GM20431 (cell line): ENCODE measurements at regions not wholly inside any gene's neighbourhood (a gene's known extent, or its start where the extent isn't known, plus 50 kb on each side); places are given as distances from the start of the nearest gene placed in this dataset.

Experiments used
- in situ Hi-C: fragments of 300-500 bp; cut with MseI, MboI; formaldehyde crosslinking; loops from one replicate; pipeline ENCODE4 v1.15.0; 2020; ENCODE audit warnings: low sequenced_read_pairs; ENCODE audit not compliant: unreplicated experiment

GRCh38 chr1:112790920-112791722, 76.0 kb upstream of the PPM1J start:
- in situ Hi-C loops: no loop called here

GRCh38 chr1:112788561-112788960, 73.4 kb upstream of the PPM1J start:
- in situ Hi-C loops: no loop called here

- in situ Hi-C loops: no loop called here
Observed at GRCh38 chr1:112788054-112788453, 72.9 kb upstream of the PPM1J start.

- in situ Hi-C loops: no loop called here
Observed at GRCh38 chr1:112783059-112783458, 67.9 kb upstream of the PPM1J start.

GRCh38 chr1:112779665-112780526, 64.8 kb upstream of the PPM1J start:
- in situ Hi-C loops: no loop called here

- in situ Hi-C loops: no loop called here
Observed at GRCh38 chr1:112778137-112778536, 63.0 kb upstream of the PPM1J start.

GRCh38 chr1:112776688-112777087, 61.6 kb upstream of the PPM1J start:
- in situ Hi-C loops: no loop called here

GRCh38 chr1:112772781-112773180, 57.6 kb upstream of the PPM1J start:
- in situ Hi-C loops: no loop called here

- in situ Hi-C loops: no loop called here
Observed at GRCh38 chr1:112770724-112771123, 55.6 kb upstream of the PPM1J start.

GRCh38 chr1:112769611-112770010, 54.5 kb upstream of the PPM1J start:
- in situ Hi-C loops: no loop called here

GRCh38 chr1:112767646-112768045, 52.5 kb upstream of the PPM1J start:
- in situ Hi-C loops: no loop called here
